B cell (primary cell): ENCODE measurements at regions not wholly inside any gene's neighbourhood (a gene's known extent, or its start where the extent isn't known, plus 50 kb on each side); places are given as distances from the start of the nearest gene placed in this dataset.

Source experiments
- ATAC-seq: fragments of 200-7000 bp; cut with Tn5 transposase; one replicate; pipeline ENCODE4 v1.10.0; 2021; ENCODE audit warnings: low read depth, mild to moderate bottlenecking, moderate number of reproducible peaks, moderate library complexity
- CTCF ChIA-PET: fragments of 350-600 bp; sonication (Branson Sonifier 250); formaldehyde crosslinking; loops from one replicate; lab custom pipeline; 2021; ENCODE audit warnings: antibody characterized with exemption, inconsistent platforms; lab: Charles Lee
- POLR2A ChIA-PET: fragments of 350-600 bp; sonication (Branson Sonifier 250); formaldehyde crosslinking; loops from one replicate; lab custom pipeline; 2021; ENCODE audit warnings: antibody characterized with exemption; lab: Charles Lee
- DNase-seq: peaks from one replicate; pipeline ENCODE4 v3.0.0; 2013
- H2AFZ ChIP-seq: 2 replicates; pipeline ENCODE4 v1.6.1; 2012; ENCODE audit warnings: mild to moderate bottlenecking, low read depth, low read length; ENCODE audit not compliant: insufficient read depth, poor library complexity, severe bottlenecking
- H3K27ac ChIP-seq, 2 donors: 1 replicate in 1 of 2; 2 replicates in 1 of 2; pipeline ENCODE4 v1.5.1; 2012 to 2013; ENCODE audit warnings: low read length in 2 of 2, mild to moderate bottlenecking in 2 of 2, moderate library complexity in 1 of 2
- H3K27me3 ChIP-seq, 4 experiments: fragments of 200-600 bp in 1 of 4; sonication (generic) in 1 of 4; replicated peaks in 1 of 4; 1 replicate in 2 of 4; 2 replicates in 2 of 4; pipeline versions ENCODE4 v1.6.1 to v1.7.0; 2013 to 2016; ENCODE audit warnings: low read length in 3 of 4, mild to moderate bottlenecking in 2 of 4, mixed read lengths in 1 of 4, moderate library complexity in 1 of 4; ENCODE audit not compliant: insufficient read depth in 4 of 4, control insufficient read depth in 3 of 4; ENCODE audit errors: control extremely low read depth in 1 of 4
- H3K36me3 ChIP-seq, 2 experiments: replicated peaks in 1 of 2; 1 replicate in 1 of 2; 2 replicates in 1 of 2; pipeline versions ENCODE4 v1.6.1 to v1.7.1; 2013; ENCODE audit warnings: low read length in 1 of 2; ENCODE audit not compliant: insufficient read depth in 2 of 2, control insufficient read depth in 1 of 2; ENCODE audit errors: control extremely low read depth in 1 of 2, extremely low read depth in 1 of 2
- H3K4me1 ChIP-seq, 2 donors: fragments of 200-600 bp in 1 of 2; sonication (generic) in 1 of 2; 1 replicate in 1 of 2; 2 replicates in 1 of 2; pipeline versions ENCODE4 v1.5.1 to v1.6.1; 2013 to 2017; ENCODE audit warnings: low read length in 2 of 2; ENCODE audit not compliant: control insufficient read depth in 2 of 2, insufficient read depth in 2 of 2
- H3K4me2 ChIP-seq: replicated peaks from 2 replicates; pipeline ENCODE3; 2012; ENCODE audit warnings: mild to moderate bottlenecking, low read depth, low read length; ENCODE audit not compliant: poor library complexity, severe bottlenecking
- H3K4me3 ChIP-seq, 5 experiments: fragments of 200-600 bp in 1 of 5; sonication (generic) in 1 of 5; 1 replicate in 3 of 5; 2 replicates in 2 of 5; pipeline versions ENCODE4 v1.5.1 to v1.7.0; 2011 to 2016; ENCODE audit warnings: low read length in 4 of 5, mild to moderate bottlenecking in 4 of 5, low read depth in 2 of 5, control low read depth in 1 of 5, moderate library complexity in 1 of 5; ENCODE audit not compliant: insufficient read depth in 1 of 5; ENCODE audit errors: control extremely low read depth in 1 of 5, extremely low read depth in 1 of 5
- H3K79me2 ChIP-seq: fragments of 200-600 bp; sonication (generic); one replicate; pipeline ENCODE4 v1.6.0; 2016; ENCODE audit warnings: low read length; ENCODE audit not compliant: control insufficient read depth, insufficient read depth
- H3K9ac ChIP-seq: fragments of 200-600 bp; sonication (generic); 2 replicates; pipeline ENCODE4 v1.6.1; 2017; ENCODE audit warnings: mild to moderate bottlenecking, low read length, moderate library complexity
- H3K9me3 ChIP-seq, 3 donors: one replicate each; pipeline versions ENCODE4 v1.6.1 to v1.7.1; 2013; ENCODE audit warnings: low read length in 2 of 3; ENCODE audit not compliant: control insufficient read depth in 2 of 3, insufficient read depth in 1 of 3; ENCODE audit errors: control extremely low read depth in 1 of 3
- H4K20me1 ChIP-seq: 2 replicates; pipeline ENCODE4 v1.6.0; 2012; ENCODE audit warnings: mild to moderate bottlenecking, low read length; ENCODE audit not compliant: insufficient read depth, control insufficient read depth, poor library complexity, severe bottlenecking
- H3K27ac Mint-ChIP-seq: one replicate; pipeline ENCODE4 v1.8.0; 2021; ENCODE audit warnings: mixed read lengths
- H3K27me3 Mint-ChIP-seq: one replicate; pipeline ENCODE4 v1.8.0; 2021; ENCODE audit warnings: mixed read lengths
- H3K4me1 Mint-ChIP-seq: one replicate; pipeline ENCODE4 v1.8.0; 2021; ENCODE audit warnings: mixed read lengths
- H3K4me3 Mint-ChIP-seq: one replicate; pipeline ENCODE4 v1.8.0; 2021; ENCODE audit warnings: mixed read lengths
- H3K9me3 Mint-ChIP-seq: one replicate; pipeline ENCODE4 v1.8.0; 2022; ENCODE audit warnings: mixed read lengths; ENCODE audit not compliant: insufficient read depth
- EZH2 ChIP-seq: IDR thresholded peaks from 2 replicates; pipeline ENCODE4 v1.6.1; 2012; ENCODE audit warnings: borderline replicate concordance, low read depth, mild to moderate bottlenecking, moderate library complexity, low read length; ENCODE audit not compliant: insufficient read depth, poor library complexity, severe bottlenecking
- WGBS: methylation state at CpG from one replicate; pipeline ENCODE4 v1.1.5; 2013; ENCODE audit warnings: missing lambda C conversion rate; ENCODE audit not compliant: insufficient coverage; 5-methylcytosine and 5-hydroxymethylcytosine counted together
- intact Hi-C: fragments of 100-400 bp; cut with micrococcal nuclease; formaldehyde crosslinking; loops from one replicate; pipeline ENCODE4 v1.10.0; 2022
- TF ChIP-seq, protein P1 (sequence below): fragments of 200-600 bp; IDR thresholded peaks from one replicate; pipeline ENCODE4 v1.8.0; 2022; ENCODE audit warnings: antibody characterized with exemption, mild to moderate bottlenecking

GRCh38 chr15:92291900-92292299 is 101.8 kb upstream of the ST8SIA2 start:
- peaks cover 0 to 4% (median 0%) of the 10 kb centered on the region in 3 donors for H3K9me3 ChIP-seq
- TF ChIP-seq EZH2 = no peak
- TF ChIP-seq, protein P1, sequence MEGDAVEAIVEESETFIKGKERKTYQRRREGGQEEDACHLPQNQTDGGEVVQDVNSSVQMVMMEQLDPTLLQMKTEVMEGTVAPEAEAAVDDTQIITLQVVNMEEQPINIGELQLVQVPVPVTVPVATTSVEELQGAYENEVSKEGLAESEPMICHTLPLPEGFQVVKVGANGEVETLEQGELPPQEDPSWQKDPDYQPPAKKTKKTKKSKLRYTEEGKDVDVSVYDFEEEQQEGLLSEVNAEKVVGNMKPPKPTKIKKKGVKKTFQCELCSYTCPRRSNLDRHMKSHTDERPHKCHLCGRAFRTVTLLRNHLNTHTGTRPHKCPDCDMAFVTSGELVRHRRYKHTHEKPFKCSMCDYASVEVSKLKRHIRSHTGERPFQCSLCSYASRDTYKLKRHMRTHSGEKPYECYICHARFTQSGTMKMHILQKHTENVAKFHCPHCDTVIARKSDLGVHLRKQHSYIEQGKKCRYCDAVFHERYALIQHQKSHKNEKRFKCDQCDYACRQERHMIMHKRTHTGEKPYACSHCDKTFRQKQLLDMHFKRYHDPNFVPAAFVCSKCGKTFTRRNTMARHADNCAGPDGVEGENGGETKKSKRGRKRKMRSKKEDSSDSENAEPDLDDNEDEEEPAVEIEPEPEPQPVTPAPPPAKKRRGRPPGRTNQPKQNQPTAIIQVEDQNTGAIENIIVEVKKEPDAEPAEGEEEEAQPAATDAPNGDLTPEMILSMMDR = no peak

GRCh38 chr15:92294759-92295158 is 98.9 kb upstream of the ST8SIA2 start:
- H3K27ac Mint-ChIP-seq = no peak overlapping the region
- ATAC-seq (no peak), DNase-seq (no peak)
- H3K4me3 Mint-ChIP-seq = no peak overlapping the region
- H3K27me3 Mint-ChIP-seq = no peaks in the 10 kb centered on the region
- POLR2A ChIA-PET = no interaction called here
- no peaks in the 10 kb centered on the region for H3K27me3 ChIP-seq
- H3K27ac ChIP-seq = no peak overlapping the region
- H3K9me3 Mint-ChIP-seq = no peaks in the 10 kb centered on the region
- H3K4me1 ChIP-seq = no peaks in the 10 kb centered on the region
- H3K9me3 ChIP-seq = peaks cover 0 to 4% (median 0%) of the 10 kb centered on the region in 3 donors
- no peak overlapping the region for H2AFZ ChIP-seq
- no peak overlapping the region for H3K9ac ChIP-seq
- H3K79me2 ChIP-seq = no peaks in the 10 kb centered on the region
- WGBS = 41% methylated on average over 5 of the region's 5 CpGs
- no peaks in the 10 kb centered on the region for H3K36me3 ChIP-seq
- no peaks in the 10 kb centered on the region for H3K4me1 Mint-ChIP-seq
- no peak overlapping the region for H3K4me3 ChIP-seq
- intact Hi-C loops = no loop called here
- TF ChIP-seq, protein P1 = no peak
- no peak for TF ChIP-seq EZH2
- CTCF ChIA-PET = no interaction called here
- H4K20me1 ChIP-seq = no peaks in the 10 kb centered on the region
- H3K4me2 ChIP-seq = no peak overlapping the region

More at GRCh38 chr15:92291900-92292299, 101.8 kb upstream of the ST8SIA2 start:
- H3K9ac ChIP-seq = no peak overlapping the region
- H2AFZ ChIP-seq = no peak overlapping the region
- no peaks in the 10 kb centered on the region for H3K27me3 ChIP-seq
- no CpG with 5 or more reads among the region's 4 CpGs for WGBS
- no peak for DNase-seq
- no peaks in the 10 kb centered on the region for H3K79me2 ChIP-seq
- ChIA-PET CTCF (no interaction called here), POLR2A (no interaction called here)
- intact Hi-C loops = no loop called here
- H3K36me3 ChIP-seq = no peaks in the 10 kb centered on the region
- H3K4me3 Mint-ChIP-seq = no peak overlapping the region
- no peaks in the 10 kb centered on the region for H4K20me1 ChIP-seq
- H3K27me3 Mint-ChIP-seq = no peaks in the 10 kb centered on the region
- H3K27ac ChIP-seq = no peak overlapping the region
- no peaks in the 10 kb centered on the region for H3K4me1 Mint-ChIP-seq
- H3K9me3 Mint-ChIP-seq = no peaks in the 10 kb centered on the region
- H3K4me1 ChIP-seq = no peaks in the 10 kb centered on the region
- ATAC-seq = no peak
- H3K4me2 ChIP-seq = no peak overlapping the region
- no peak overlapping the region for H3K4me3 ChIP-seq
- no peak overlapping the region for H3K27ac Mint-ChIP-seq
